Lung (tissue), 11 donors: ENCODE measurements at regions not wholly inside any gene's neighbourhood (a gene's known extent, or its start where the extent isn't known, plus 50 kb on each side); places are given as distances from the start of the nearest gene placed in this dataset.

Experiments
- ATAC-seq: fragments of 200-7000 bp; cut with Tn5 transposase; one replicate; pipeline ENCODE4 v1.9.1; 2020; ENCODE audit warnings: moderate number of reproducible peaks; ENCODE audit not compliant: insufficient read depth, low FRiP score
- DNase-seq, 3 donors: peaks; one replicate each; pipeline ENCODE4 v3.0.0-alpha.2; 2013 to 2017
- H3K27ac ChIP-seq, 2 donors: one replicate each; pipeline ENCODE4 v1.5.1; 2013; ENCODE audit warnings: mild to moderate bottlenecking in 2 of 2, moderate library complexity in 2 of 2, control low read depth in 1 of 2, inconsistent platforms in 1 of 2, low read depth in 1 of 2, low read length in 1 of 2
- H3K27me3 ChIP-seq, 3 donors: one replicate each; pipeline ENCODE4 v1.5.1; 2013; ENCODE audit warnings: low read length in 2 of 3; ENCODE audit not compliant: control insufficient read depth in 3 of 3, insufficient read depth in 3 of 3
- H3K36me3 ChIP-seq, 4 donors: one replicate each; pipeline ENCODE4 v1.5.1; 2013; ENCODE audit warnings: low read length in 4 of 4, mild to moderate bottlenecking in 1 of 4, moderate library complexity in 1 of 4; ENCODE audit not compliant: control insufficient read depth in 4 of 4, insufficient read depth in 4 of 4
- H3K4me1 ChIP-seq, 5 donors: one replicate each; pipeline ENCODE4 v1.5.1; 2013; ENCODE audit warnings: low read length in 5 of 5, mild to moderate bottlenecking in 2 of 5, moderate library complexity in 1 of 5; ENCODE audit not compliant: control insufficient read depth in 5 of 5, insufficient read depth in 5 of 5
- H3K4me3 ChIP-seq: one replicate; pipeline ENCODE4 v1.5.1; 2013; ENCODE audit warnings: mild to moderate bottlenecking, control low read depth, moderate library complexity
- H3K9ac ChIP-seq, 2 donors: one replicate each; pipeline ENCODE4 v1.5.1; 2013; ENCODE audit warnings: low read length in 2 of 2, control low read depth in 1 of 2; ENCODE audit not compliant: insufficient read depth in 1 of 2
- H3K9me3 ChIP-seq, 4 donors: one replicate each; pipeline ENCODE4 v1.5.1; 2013; ENCODE audit warnings: low read length in 3 of 4, mild to moderate bottlenecking in 1 of 4, moderate library complexity in 1 of 4; ENCODE audit not compliant: control insufficient read depth in 4 of 4, insufficient read depth in 3 of 4
- CTCF ChIP-seq: IDR thresholded peaks from 2 replicates; pipeline ENCODE4 v1.5.1; 2012; ENCODE audit warnings: mild to moderate bottlenecking; ENCODE audit errors: control extremely low read depth, extremely low read depth
- WGBS, 2 donors: extraction: QIAGEN DNeasy Blood & Tissue Kit; methylation state at CpG; one replicate each; pipeline ENCODE4 v1.1.7; 2013; 5-methylcytosine and 5-hydroxymethylcytosine counted together
- donor health status: control.
- donor health status: control.
- donor health status: Bipolar disorder and iron deficiency.
- donor health status: healthy.
- donor health status: DM: yes; HTN: yes; CAD: no.

GRCh38 chr14:80146941-80147340 lies 64.4 kb downstream of the DIO2 start:
- TF ChIP-seq CTCF: no peak
- no peak overlapping the region for H3K4me3 ChIP-seq
- ATAC-seq (no peak), DNase-seq (no peak)
- no peaks in the 10 kb centered on the region for H3K27me3 ChIP-seq
- no peaks in the 10 kb centered on the region for H3K9me3 ChIP-seq
- no peaks in the 10 kb centered on the region for H3K4me1 ChIP-seq
- no peak overlapping the region for H3K9ac ChIP-seq
- no peaks in the 10 kb centered on the region for H3K36me3 ChIP-seq
- no peak overlapping the region for H3K27ac ChIP-seq
- 56 to 84% methylated on average over 1 of the region's 1 CpG for WGBS, 2 donors

DNA sequence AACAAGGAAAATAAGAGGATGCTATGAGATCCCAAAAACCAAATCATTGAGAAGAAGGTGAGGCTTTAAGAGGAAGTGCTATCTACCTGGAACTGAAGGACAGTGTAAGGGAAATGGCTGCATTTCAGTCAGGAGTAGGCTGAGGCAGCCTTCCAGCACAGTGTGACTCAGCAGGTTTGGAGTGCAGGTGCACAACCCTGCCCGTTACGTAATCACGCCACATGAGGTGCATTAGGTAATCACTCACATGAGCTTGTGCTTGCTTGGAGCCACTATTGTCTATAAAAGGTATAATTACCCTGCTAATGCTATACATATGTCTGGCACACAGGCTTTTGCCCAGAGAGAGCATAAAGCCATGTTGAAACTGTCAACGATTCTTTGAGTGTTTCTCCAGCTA lies 74.9 kb downstream of the DIO2 start:
- WGBS, 2 donors: 87 to 91% methylated on average over 4 of the region's 4 CpGs
- Histone ChIP-seq H3K4me3 (no peak overlapping the region), H3K9me3 (peaks cover 0 to 8% (median 2%) of the 10 kb centered on the region in 4 donors), H3K27me3 (no peaks in the 10 kb centered on the region), H3K36me3 (no peaks in the 10 kb centered on the region), H3K9ac (no peak overlapping the region), H3K4me1 (no peaks in the 10 kb centered on the region), H3K27ac (no peak overlapping the region)
- DNase-seq (peak in 1 of 3 donors; percentile 8), ATAC-seq (no peak)
- no peak for TF ChIP-seq CTCF

DNA sequence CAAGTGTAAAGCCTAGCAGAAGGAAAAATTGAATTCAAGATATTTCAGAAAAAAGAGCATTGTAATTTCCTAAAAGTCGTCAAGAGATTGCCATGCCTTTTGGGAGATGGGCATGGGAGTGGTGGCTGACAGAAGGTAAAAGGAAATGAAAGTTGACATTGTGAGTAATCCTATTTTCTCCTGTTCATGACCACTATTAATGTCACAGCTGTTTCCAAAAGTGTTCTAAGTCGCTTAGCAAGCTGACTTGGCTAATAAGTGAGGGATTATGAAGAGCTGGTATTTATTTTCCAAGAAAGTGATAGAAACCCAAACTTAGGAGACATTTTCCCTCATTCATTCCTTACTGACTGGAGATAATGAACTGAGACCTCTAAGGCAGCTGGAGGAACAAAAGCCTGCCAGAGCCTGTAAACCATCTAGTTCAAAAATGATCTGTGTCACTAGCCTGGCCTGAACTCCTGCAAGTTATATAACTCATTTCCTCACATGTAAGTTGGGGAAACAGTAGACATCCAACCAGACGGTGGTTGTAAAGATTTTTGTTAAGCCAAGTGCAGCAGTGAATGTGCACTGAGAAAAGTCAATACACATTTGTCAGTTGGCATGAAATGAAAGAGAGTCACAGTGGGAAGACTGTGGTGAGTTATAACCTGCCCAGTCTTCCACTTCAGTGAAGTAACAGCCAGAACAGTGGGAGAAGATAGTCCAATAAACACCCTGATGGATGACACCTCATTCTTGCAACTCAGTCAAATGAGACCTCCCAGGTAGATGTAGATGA lies 75.8 kb downstream of the DIO2 start:
- TF ChIP-seq CTCF: no peak
- H3K27me3 ChIP-seq: no peaks in the 10 kb centered on the region

More for the DNA sequence above, 75.8 kb downstream of the DIO2 start:
- Histone ChIP-seq H3K4me1 (no peaks in the 10 kb centered on the region), H3K4me3 (no peak overlapping the region), H3K36me3 (no peaks in the 10 kb centered on the region), H3K9ac (no peak overlapping the region), H3K9me3 (peaks cover 0 to 8% (median 2%) of the 10 kb centered on the region in 4 donors), H3K27ac (no peak overlapping the region)
- 67 to 69% methylated on average over 3 of the region's 3 CpGs for WGBS, 2 donors
- DNase-seq (peak in 1 of 3 donors; percentile 5), ATAC-seq (no peak)
